Erythroblast (primary cell): ENCODE measurements at regions not wholly inside any gene's neighbourhood (a gene's known extent, or its start where the extent isn't known, plus 50 kb on each side); places are given as distances from the start of the nearest gene placed in this dataset.
"Not testable (repeated sequence)": the region's sequence is repeated elsewhere in the genome, so short reads cannot be mapped to it uniquely, and the experiment has no call there.

Experiments
- GATA1 ChIP-seq: IDR thresholded peaks from 2 replicates; pipeline ENCODE4 v1.6.1; 2011; ENCODE audit warnings: low read depth, mild to moderate bottlenecking, control low read depth, low read length, moderate library complexity
- POLR2A ChIP-seq: IDR thresholded peaks from 2 replicates; pipeline ENCODE4 v1.6.1; 2011; ENCODE audit warnings: mild to moderate bottlenecking, low read length

GRCh38 chr13:107916902-107917301, 298.4 kb downstream of the LIG4 start:
- not testable (repeated sequence) for TF ChIP-seq POLR2A, GATA1
